ENCODE measurements at regions not wholly inside any gene's neighbourhood (a gene's known extent, or its start where the extent isn't known, plus 50 kb on each side); places are given as distances from the start of the nearest gene placed in this dataset. TPM values are rescaled to one million over a fixed set of nuclear protein-coding genes. Genes with fewer than 3 reads are reported as not detected.

DNA sequence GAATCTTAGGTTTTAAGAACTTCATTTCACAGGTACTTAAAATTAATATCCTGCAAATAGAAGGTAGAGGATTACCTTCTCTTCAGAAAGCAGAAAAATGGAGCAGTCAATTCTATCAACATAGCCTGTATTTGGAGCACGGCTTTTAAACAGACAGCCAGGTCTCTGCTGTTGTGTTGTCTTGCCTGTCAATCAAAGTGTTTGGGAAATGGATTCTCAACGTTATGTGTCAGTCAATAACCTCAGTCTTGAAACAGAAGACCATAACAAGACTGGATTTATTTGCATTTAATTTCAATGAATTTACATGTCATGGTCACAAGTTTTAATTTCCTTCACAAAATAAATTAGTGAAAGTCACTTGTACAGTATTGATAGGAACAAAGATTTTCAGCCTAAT is 51.9 kb upstream of the KRR1 start:
- no peak for TF ChIP-seq EZH2phosphoT487 (IDR thresholded peaks at IDR 0.05; ENCODE audit: insufficient read depth, low read depth)
- no peak for TF ChIP-seq EZH2 (IDR thresholded peaks at IDR 0.05; ENCODE audit: insufficient read depth, poor library complexity, severe bottlenecking)
- 77 to 86% methylated on average over 2 of the region's 2 CpGs for WGBS, 2 experiments (ENCODE audit: low coverage in 1 of 2, low lambda C conversion rate in 2 of 2, missing lambda C conversion rate in 2 of 2)
- peaks cover 3% of the 10 kb centered on the region; the same call in 1 of the 2 replicates for H3F3A ChIP-seq (ENCODE audit: insufficient read depth)
- H3K4me1 ChIP-seq (ENCODE audit: insufficient read depth) = peaks cover 17% of the 10 kb centered on the region
- H3K36me3 ChIP-seq (ENCODE audit: low read depth) = no peaks in the 10 kb centered on the region
- H3K27ac ChIP-seq = no peak overlapping the region
- no peaks in the 10 kb centered on the region for H3K9me2 ChIP-seq (ENCODE audit: insufficient read depth)
- no peak for DNase-seq
- H3K9me3 ChIP-seq (ENCODE audit: low read depth) = no peaks in the 10 kb centered on the region
- no peak overlapping the region for H3K9ac ChIP-seq
- no peak overlapping the region for H3K4me3 ChIP-seq
- no peak overlapping the region for H3K4me2 ChIP-seq (ENCODE audit: unreplicated experiment)
- H4K20me1 ChIP-seq (ENCODE audit: insufficient read depth) = no peaks in the 10 kb centered on the region
- H3K79me2 ChIP-seq (ENCODE audit: insufficient read depth) = no peaks in the 10 kb centered on the region
- no peak overlapping the region for H2AFZ ChIP-seq
- H3K27me3 ChIP-seq (replicated peaks; ENCODE audit: insufficient read depth) = no peaks in the 10 kb centered on the region
- in situ Hi-C loops (cut with MboI) = no loop called here

GRCh38 chr12:75561921-75562320 is 50.5 kb upstream of the KRR1 start:
- Histone ChIP-seq H3K9ac (no peak overlapping the region), H3K27me3 (replicated peaks; ENCODE audit: insufficient read depth) (no peaks in the 10 kb centered on the region), H3K36me3 (ENCODE audit: low read depth) (no peaks in the 10 kb centered on the region), H2AFZ (no peak overlapping the region), H3K4me3 (no peak overlapping the region), H3K79me2 (ENCODE audit: insufficient read depth) (no peaks in the 10 kb centered on the region), H4K20me1 (ENCODE audit: insufficient read depth) (no peaks in the 10 kb centered on the region), H3K9me2 (ENCODE audit: insufficient read depth) (no peaks in the 10 kb centered on the region), H3K4me1 (ENCODE audit: insufficient read depth) (peaks cover 17% of the 10 kb centered on the region), H3F3A (ENCODE audit: insufficient read depth) (no peaks in the 10 kb centered on the region), H3K9me3 (ENCODE audit: low read depth) (no peaks in the 10 kb centered on the region), H3K27ac (no peak overlapping the region), H3K4me2 (ENCODE audit: unreplicated experiment) (no peak overlapping the region)
- WGBS, 2 experiments (ENCODE audit: low coverage in 1 of 2, low lambda C conversion rate in 2 of 2, missing lambda C conversion rate in 2 of 2) = 95 to 96% methylated on average over 7 of the region's 7 CpGs
- DNase-seq = no peak
- in situ Hi-C loops (cut with MboI) = no loop called here
- TF ChIP-seq EZH2phosphoT487 (IDR thresholded peaks at IDR 0.05; ENCODE audit: insufficient read depth, low read depth) (no peak), EZH2 (IDR thresholded peaks at IDR 0.05; ENCODE audit: insufficient read depth, poor library complexity, severe bottlenecking) (no peak)

Small RNAs in the stretch of these regions (small RNA-seq; reads per million reads assigned to genes)
- gene AC011611.1 (ENCODE audit: low read depth, low replicate concordance) (not detected), gene AC011611.6 (ENCODE audit: low read depth, low replicate concordance) (not detected), gene RF00156 (ENCODE audit: low read depth, low replicate concordance) (not detected), gene RN7SL734P (ENCODE audit: low read depth, low replicate concordance) (not detected)
